Upper lobe of left lung (tissue), 4 donors: ENCODE measurements at regions not wholly inside any gene's neighbourhood (a gene's known extent, or its start where the extent isn't known, plus 50 kb on each side); places are given as distances from the start of the nearest gene placed in this dataset.

Source experiments
- EP300 ChIP-seq, 4 donors: sonication (generic); formaldehyde crosslinking; IDR thresholded peaks; one replicate each; pipeline ENCODE4 v1.5.1; 2017; ENCODE audit warnings: antibody characterized with exemption in 4 of 4, control low read depth in 2 of 4
- POLR2AphosphoS5 ChIP-seq, 2 donors: sonication (generic); formaldehyde crosslinking; IDR thresholded peaks; one replicate each; pipeline ENCODE4 v1.5.1; 2017; ENCODE audit warnings: antibody characterized with exemption in 2 of 2
- TF ChIP-seq, protein P1 (sequence below), 6 experiments: fragments of 450-650 bp in 4 of 6; fragments of 200-600 bp in 2 of 6; sonication (generic) in 2 of 6; IDR thresholded peaks; one replicate each; pipeline ENCODE4 v1.5.1; 2016 to 2019; ENCODE audit warnings: antibody characterized with exemption in 6 of 6

DNA sequence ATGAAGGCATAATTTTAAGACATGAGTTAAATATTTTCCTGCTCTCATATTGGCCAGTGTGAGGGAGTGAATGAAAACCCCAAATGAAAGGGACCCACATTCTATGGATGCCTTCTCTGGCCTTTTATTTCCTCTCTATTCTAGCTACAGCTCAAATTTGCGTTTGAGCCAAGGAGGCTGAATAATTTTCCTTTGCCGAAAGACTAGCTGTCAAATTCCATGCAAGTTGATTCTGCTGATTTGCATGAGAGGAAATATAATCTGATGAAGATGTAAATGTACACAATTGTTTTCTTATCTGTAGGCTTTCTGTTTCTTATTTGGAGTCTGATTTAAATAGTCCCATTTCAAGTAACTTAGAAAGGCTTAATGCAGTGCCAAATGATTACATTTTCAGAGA lies 438.4 kb upstream of the SPRED2 start:
- no peak for TF ChIP-seq POLR2AphosphoS5 (IDR thresholded peaks at IDR 0.05)
- TF ChIP-seq, protein P1, sequence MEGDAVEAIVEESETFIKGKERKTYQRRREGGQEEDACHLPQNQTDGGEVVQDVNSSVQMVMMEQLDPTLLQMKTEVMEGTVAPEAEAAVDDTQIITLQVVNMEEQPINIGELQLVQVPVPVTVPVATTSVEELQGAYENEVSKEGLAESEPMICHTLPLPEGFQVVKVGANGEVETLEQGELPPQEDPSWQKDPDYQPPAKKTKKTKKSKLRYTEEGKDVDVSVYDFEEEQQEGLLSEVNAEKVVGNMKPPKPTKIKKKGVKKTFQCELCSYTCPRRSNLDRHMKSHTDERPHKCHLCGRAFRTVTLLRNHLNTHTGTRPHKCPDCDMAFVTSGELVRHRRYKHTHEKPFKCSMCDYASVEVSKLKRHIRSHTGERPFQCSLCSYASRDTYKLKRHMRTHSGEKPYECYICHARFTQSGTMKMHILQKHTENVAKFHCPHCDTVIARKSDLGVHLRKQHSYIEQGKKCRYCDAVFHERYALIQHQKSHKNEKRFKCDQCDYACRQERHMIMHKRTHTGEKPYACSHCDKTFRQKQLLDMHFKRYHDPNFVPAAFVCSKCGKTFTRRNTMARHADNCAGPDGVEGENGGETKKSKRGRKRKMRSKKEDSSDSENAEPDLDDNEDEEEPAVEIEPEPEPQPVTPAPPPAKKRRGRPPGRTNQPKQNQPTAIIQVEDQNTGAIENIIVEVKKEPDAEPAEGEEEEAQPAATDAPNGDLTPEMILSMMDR (IDR thresholded peaks at IDR 0.05): no peak
- no peak for TF ChIP-seq EP300 (IDR thresholded peaks at IDR 0.05)
